RWPE1 (cell line): ENCODE measurements at regions not wholly inside any gene's neighbourhood (a gene's known extent, or its start where the extent isn't known, plus 50 kb on each side); places are given as distances from the start of the nearest gene placed in this dataset.
"Not testable (repeated sequence)": the region's sequence is repeated elsewhere in the genome, so short reads cannot be mapped to it uniquely, and the experiment has no call there.

Source experiments
- CTCF ChIA-PET: fragments of 350-600 bp; sonication (Branson Sonifier 250); formaldehyde crosslinking; extraction: SDS; loops from one replicate; lab custom pipeline; 2021; lab: Yijun Ruan, JAX
- POLR2A ChIA-PET: fragments of 400-600 bp; formaldehyde crosslinking; extraction: SDS; loops from one replicate; lab custom pipeline; 2020; ENCODE audit warnings: antibody characterized with exemption; ENCODE audit not compliant: low non-redundant PET; lab: Yijun Ruan, JAX
- DNase-seq: peaks from one replicate; pipeline ENCODE4 v3.0.0; 2012; ENCODE audit warnings: low spot score
- H3K27ac ChIP-seq: fragments of 450-650 bp; 2 replicates; pipeline ENCODE4 v1.5.1; 2017
- TF ChIP-seq, protein P1 (sequence below): fragments of 450-650 bp; conservative IDR thresholded peaks from 2 replicates; pipeline ENCODE4 v1.5.1; 2017; ENCODE audit warnings: low read depth, mild to moderate bottlenecking

DNA sequence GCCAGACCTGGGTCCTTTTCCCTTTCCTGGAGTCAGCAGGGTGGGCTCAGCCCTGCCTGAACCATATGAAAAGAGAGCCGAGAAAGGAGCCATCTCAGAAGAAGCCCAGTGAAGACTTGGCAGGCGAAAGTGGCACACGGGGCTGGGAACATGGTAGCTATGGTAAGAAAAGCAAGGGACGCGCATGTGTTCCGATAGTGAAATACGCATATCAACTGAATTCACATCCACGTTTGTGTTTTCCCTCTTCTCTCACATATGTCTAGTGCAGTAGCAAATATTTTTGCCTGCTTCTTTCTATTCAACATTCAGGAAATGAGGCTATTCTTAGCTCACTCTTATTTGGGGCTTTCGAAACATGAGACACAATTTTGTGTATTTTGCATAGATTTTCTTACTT is 54.1 kb upstream of the PEG3 start:
- ChIA-PET CTCF (no interaction called here), POLR2A (no interaction called here)
- DNase-seq = no peak
- no peak overlapping the region for H3K27ac ChIP-seq
- TF ChIP-seq, protein P1, sequence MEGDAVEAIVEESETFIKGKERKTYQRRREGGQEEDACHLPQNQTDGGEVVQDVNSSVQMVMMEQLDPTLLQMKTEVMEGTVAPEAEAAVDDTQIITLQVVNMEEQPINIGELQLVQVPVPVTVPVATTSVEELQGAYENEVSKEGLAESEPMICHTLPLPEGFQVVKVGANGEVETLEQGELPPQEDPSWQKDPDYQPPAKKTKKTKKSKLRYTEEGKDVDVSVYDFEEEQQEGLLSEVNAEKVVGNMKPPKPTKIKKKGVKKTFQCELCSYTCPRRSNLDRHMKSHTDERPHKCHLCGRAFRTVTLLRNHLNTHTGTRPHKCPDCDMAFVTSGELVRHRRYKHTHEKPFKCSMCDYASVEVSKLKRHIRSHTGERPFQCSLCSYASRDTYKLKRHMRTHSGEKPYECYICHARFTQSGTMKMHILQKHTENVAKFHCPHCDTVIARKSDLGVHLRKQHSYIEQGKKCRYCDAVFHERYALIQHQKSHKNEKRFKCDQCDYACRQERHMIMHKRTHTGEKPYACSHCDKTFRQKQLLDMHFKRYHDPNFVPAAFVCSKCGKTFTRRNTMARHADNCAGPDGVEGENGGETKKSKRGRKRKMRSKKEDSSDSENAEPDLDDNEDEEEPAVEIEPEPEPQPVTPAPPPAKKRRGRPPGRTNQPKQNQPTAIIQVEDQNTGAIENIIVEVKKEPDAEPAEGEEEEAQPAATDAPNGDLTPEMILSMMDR = no peak

DNA sequence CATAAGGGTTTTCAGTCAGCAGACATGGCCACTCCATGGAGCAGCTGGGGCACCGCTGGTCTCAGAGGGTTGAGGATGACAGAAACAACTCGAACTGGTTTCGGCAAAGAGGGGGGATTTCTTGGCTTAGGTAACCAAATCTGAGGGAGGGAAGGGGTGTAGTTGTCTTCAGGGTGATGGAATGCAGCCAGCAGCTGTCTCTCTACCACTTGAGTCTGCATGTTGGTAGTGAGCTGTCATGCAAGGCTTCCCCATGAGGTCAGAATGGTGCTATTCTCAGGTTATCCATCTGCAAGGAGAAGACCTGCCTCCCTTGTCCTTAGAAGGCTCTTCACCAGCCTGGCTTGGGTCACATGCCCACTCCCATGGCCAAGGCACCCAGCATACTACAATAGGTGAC is 55.6 kb upstream of the PEG3 start:
- ChIA-PET POLR2A (no interaction called here), CTCF (no interaction called here)
- no peak for DNase-seq
- H3K27ac ChIP-seq = no peak overlapping the region
- TF ChIP-seq, protein P1 = no peak

DNA sequence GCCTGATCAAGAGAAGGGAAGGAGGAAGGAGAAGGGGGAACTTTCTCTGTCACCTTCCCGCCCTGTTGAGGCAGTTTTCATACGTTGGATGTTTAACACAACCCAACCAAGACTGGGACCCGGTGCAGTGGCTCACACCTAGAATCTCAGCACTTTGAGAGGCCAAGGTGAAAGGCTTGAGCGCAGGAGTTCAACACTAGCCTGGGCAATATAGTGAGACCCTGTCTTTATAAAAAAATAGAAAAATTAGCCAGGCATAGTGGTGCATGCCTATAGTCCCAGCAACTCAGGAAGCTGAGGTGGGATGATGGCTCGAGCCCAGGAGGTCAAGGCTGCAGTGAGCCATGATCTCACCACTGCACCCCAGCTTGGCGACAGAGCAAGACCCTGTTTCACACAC is 59.4 kb upstream of the PEG3 start:
- H3K27ac ChIP-seq = no peak overlapping the region
- CTCF ChIA-PET = no interaction called here
- no peak for DNase-seq
- POLR2A ChIA-PET = no interaction called here
- TF ChIP-seq, protein P1 = no peak

DNA sequence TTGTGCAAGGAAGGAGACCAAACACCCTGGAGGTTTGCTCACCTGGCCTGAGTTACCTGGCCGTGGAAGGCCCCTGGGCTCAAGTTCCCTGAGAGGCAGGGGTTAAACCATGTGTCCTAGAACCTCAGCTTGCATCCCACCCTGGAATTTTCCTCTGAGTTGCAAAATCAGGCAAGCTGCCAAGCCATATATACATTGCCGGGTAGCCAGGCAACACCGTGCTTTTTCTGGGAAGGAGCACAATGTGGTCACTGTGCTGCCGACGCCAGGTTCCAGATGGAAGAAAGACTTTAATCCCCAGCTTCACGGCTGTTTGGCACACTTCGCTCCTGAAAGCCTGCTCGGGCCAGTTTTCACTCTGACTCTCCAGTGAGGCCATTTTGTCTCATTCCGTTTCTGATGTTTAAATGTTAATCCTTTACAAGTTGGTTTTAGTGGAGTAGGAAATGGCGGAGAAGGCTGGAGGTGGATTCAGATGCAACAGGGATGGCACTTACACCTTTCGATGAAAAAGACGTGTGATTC is 60.1 kb upstream of the PEG3 start:
- CTCF ChIA-PET = no interaction called here
- H3K27ac ChIP-seq = no peak overlapping the region
- POLR2A ChIA-PET = no interaction called here
- TF ChIP-seq, protein P1 = no peak
- no peak for DNase-seq

DNA sequence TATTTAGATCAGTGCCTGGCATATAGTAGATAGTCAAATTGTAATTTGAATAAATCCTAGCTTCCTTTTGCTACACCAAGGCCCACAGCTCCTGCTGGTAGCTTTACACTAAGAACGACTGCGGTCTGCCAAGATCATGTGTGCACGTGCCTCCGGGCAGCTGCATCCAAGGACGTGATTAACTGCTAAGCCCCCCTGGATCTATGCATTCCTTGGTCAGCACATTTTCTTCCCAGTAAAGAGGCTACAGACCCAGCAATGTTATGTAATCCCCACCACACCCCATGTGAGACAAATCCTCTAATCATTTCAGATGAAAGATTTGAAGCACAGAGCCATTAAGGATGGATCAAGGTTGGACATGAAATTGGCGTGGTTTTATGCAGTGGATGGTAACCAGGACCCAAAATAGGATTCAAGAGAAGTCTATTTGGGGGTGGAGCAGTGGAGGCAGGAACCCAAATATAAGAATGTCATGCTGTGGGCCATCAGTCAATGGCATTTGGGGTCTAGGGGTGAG is 65.2 kb upstream of the PEG3 start:
- DNase-seq = no peak
- ChIA-PET CTCF (no interaction called here), POLR2A (no interaction called here)
- no peak overlapping the region for H3K27ac ChIP-seq
- TF ChIP-seq, protein P1 = no peak

DNA sequence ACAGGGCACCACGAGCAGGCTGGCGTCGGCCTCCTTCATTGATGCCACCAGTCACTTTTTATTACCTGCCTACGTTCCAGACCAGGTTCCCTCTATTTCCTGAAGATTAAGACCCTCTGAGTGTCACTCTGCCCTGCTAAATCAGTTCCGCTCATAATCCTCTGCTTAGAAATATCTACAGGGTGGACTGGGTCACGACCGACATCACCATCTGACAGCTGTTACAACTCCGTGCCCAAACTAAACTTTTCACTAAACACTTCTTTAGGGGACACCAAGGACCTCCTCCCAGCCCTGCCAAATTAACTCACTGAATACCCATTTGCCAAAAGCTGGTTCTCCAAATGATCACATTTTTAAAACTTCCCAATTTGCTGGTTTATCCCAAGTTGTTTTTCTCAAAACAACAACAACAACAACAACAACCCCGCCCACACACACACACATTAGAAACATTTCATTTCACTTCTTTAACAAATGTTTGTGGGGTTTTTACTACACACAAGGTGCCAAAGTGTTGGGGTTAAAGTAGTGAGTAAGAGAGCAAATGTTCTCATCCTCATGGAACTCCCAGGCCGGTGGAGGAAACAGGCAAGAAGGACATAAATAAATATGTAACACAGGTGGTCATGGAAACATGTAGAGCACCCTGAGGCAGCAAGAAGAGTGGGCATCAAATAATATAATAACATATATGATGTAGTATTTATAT is 72.0 kb upstream of the PEG3 start:
- no peak for DNase-seq
- TF ChIP-seq, protein P1 = no peak
- POLR2A ChIA-PET = no interaction called here
- H3K27ac ChIP-seq = no peak overlapping the region
- CTCF ChIA-PET = no interaction called here

DNA sequence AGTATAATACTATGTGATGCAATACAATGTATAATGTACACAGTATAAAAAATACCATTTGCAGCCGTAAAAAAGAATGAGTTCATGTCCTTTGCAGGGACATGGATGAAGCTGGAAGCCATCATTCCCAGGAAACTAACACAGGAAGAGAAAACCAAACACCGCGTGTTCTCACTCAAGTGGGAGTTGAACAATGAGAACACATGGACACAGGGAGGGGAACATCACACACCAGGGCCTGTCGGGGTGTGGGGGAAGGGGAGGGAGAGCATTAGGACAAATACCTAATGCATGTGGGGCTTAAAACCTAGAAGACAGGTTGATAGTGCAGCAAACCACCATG is 72.6 kb upstream of the PEG3 start:
- DNase-seq, H3K27ac ChIP-seq, POLR2A ChIA-PET, CTCF ChIA-PET: not testable (repeated sequence)
